ENCODE measurements at regions not wholly inside any gene's neighbourhood (a gene's known extent, or its start where the extent isn't known, plus 50 kb on each side); places are given as distances from the start of the nearest gene placed in this dataset.

DNA sequence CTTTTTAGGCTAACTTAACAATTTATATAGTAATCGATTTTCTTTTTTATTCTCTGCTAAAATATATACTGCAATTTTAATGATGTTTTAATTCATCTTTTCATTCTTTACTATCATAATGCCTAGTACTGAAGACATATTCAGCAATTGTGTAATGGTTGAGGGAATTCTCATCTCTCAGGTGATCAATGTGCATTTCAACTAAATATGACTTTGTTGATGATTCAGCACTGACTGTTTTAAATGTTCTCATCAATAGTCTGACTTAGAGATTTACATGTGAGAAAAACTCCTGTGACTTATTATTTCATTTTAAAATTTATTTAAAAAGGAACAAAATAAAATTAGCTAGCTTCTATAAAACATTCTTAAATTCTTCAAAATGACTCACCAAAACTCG lies 1450.3 kb downstream of the STIM2 start:
- TF ChIP-seq, protein P1, sequence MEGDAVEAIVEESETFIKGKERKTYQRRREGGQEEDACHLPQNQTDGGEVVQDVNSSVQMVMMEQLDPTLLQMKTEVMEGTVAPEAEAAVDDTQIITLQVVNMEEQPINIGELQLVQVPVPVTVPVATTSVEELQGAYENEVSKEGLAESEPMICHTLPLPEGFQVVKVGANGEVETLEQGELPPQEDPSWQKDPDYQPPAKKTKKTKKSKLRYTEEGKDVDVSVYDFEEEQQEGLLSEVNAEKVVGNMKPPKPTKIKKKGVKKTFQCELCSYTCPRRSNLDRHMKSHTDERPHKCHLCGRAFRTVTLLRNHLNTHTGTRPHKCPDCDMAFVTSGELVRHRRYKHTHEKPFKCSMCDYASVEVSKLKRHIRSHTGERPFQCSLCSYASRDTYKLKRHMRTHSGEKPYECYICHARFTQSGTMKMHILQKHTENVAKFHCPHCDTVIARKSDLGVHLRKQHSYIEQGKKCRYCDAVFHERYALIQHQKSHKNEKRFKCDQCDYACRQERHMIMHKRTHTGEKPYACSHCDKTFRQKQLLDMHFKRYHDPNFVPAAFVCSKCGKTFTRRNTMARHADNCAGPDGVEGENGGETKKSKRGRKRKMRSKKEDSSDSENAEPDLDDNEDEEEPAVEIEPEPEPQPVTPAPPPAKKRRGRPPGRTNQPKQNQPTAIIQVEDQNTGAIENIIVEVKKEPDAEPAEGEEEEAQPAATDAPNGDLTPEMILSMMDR (IDR thresholded peaks at IDR 0.05): no peak
- no peak for TF ChIP-seq POLR2A (IDR thresholded peaks at IDR 0.05)

Data from lower leg skin (tissue), 3 donors.